ENCODE measurements at regions not wholly inside any gene's neighbourhood (a gene's known extent, or its start where the extent isn't known, plus 50 kb on each side); places are given as distances from the start of the nearest gene placed in this dataset.
"Not testable (repeated sequence)": the region's sequence is repeated elsewhere in the genome, so short reads cannot be mapped to it uniquely, and the experiment has no call there.

- Histone ChIP-seq H3K27ac (no peak overlapping the region), H3K4me3 (no peak overlapping the region), H3K9me3 (ENCODE audit: low read depth, low read length) (no peaks in the 10 kb centered on the region), H3K9ac (ENCODE audit: insufficient read length) (no peak overlapping the region), H3K36me3 (ENCODE audit: insufficient read depth, low read length) (no peaks in the 10 kb centered on the region)
- no peak for DNase-seq (ENCODE audit: low read depth, low spot score)
- no peak for TF ChIP-seq EZH2 (IDR thresholded peaks at IDR 0.05)
- no peak for TF ChIP-seq POLR2AphosphoS5 (IDR thresholded peaks at IDR 0.05; ENCODE audit: borderline replicate concordance, low read depth, low read length)
- TF ChIP-seq FOXP2 (optimal IDR thresholded peaks at IDR 0.05; ENCODE audit: control extremely low read depth, extremely low read length, insufficient read depth): no peak
These were observed 935.5 kb downstream of the TMTC2 start for GRCh38 chr12:83622205-83622604.

- no peak for TF ChIP-seq POLR2AphosphoS5 (IDR thresholded peaks at IDR 0.05; ENCODE audit: borderline replicate concordance, low read depth, low read length)
- no peak for TF ChIP-seq EZH2 (IDR thresholded peaks at IDR 0.05)
- TF ChIP-seq FOXP2 (optimal IDR thresholded peaks at IDR 0.05; ENCODE audit: control extremely low read depth, extremely low read length, insufficient read depth): no peak
These were observed 933.3 kb downstream of the TMTC2 start for GRCh38 chr12:83619973-83620372.

DNA sequence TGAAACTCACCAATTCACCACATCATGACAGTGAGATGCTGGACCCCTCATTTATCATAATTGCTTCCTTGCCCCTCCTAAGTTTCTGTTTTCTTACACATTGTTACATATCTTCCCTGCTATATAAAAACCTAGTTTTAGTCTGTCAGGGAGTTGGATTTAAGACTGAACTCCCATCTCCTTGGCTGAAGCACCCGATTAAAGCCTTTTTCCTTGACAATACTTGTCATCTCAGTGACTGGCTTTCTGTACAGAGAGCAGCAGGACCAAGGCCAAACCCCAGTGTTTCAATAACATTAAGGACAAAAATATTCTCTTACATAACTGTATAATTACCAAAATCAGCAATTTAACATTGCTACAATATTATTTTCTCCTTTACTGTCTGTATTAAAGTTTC lies 928.4 kb downstream of the TMTC2 start:
- Histone ChIP-seq H3K4me3 (no peak overlapping the region), H3K9me3 (ENCODE audit: low read depth, low read length) (0 out of 2 replicates have a peak, but pooled peaks cover 2% of the 10 kb centered on the region), H3K9ac (ENCODE audit: insufficient read length) (no peak overlapping the region), H3K27ac (no peak overlapping the region), H3K36me3 (ENCODE audit: insufficient read depth, low read length) (no peaks in the 10 kb centered on the region)
- DNase-seq (ENCODE audit: low read depth, low spot score): no peak
- TF ChIP-seq FOXP2 (optimal IDR thresholded peaks at IDR 0.05; ENCODE audit: control extremely low read depth, extremely low read length, insufficient read depth): no peak
- no peak for TF ChIP-seq POLR2AphosphoS5 (IDR thresholded peaks at IDR 0.05; ENCODE audit: borderline replicate concordance, low read depth, low read length)
- TF ChIP-seq EZH2 (IDR thresholded peaks at IDR 0.05): no peak

More at GRCh38 chr12:83619973-83620372, 933.3 kb downstream of the TMTC2 start:
- H3K9me3 ChIP-seq (ENCODE audit: low read depth, low read length): no peaks in the 10 kb centered on the region
- H3K27ac ChIP-seq: no peak overlapping the region
- no peak overlapping the region for H3K9ac ChIP-seq (ENCODE audit: insufficient read length)
- DNase-seq (ENCODE audit: low read depth, low spot score): no peak
- no peaks in the 10 kb centered on the region for H3K36me3 ChIP-seq (ENCODE audit: insufficient read depth, low read length)
- no peak overlapping the region for H3K4me3 ChIP-seq

- Histone ChIP-seq H3K9me3 (ENCODE audit: low read depth, low read length) (0 out of 2 replicates have a peak, but pooled peaks cover 2% of the 10 kb centered on the region), H3K36me3 (ENCODE audit: insufficient read depth, low read length) (no peaks in the 10 kb centered on the region), H3K4me3 (no peak overlapping the region), H3K9ac (ENCODE audit: insufficient read length) (no peak overlapping the region), H3K27ac (no peak overlapping the region)
- TF ChIP-seq EZH2 (IDR thresholded peaks at IDR 0.05) (no peak), FOXP2 (optimal IDR thresholded peaks at IDR 0.05; ENCODE audit: control extremely low read depth, extremely low read length, insufficient read depth) (no peak), POLR2AphosphoS5 (IDR thresholded peaks at IDR 0.05; ENCODE audit: borderline replicate concordance, low read depth, low read length) (no peak)
- DNase-seq (ENCODE audit: low read depth, low spot score): no peak
These were observed 926.9 kb downstream of the TMTC2 start for GRCh38 chr12:83613586-83614110.

DNA sequence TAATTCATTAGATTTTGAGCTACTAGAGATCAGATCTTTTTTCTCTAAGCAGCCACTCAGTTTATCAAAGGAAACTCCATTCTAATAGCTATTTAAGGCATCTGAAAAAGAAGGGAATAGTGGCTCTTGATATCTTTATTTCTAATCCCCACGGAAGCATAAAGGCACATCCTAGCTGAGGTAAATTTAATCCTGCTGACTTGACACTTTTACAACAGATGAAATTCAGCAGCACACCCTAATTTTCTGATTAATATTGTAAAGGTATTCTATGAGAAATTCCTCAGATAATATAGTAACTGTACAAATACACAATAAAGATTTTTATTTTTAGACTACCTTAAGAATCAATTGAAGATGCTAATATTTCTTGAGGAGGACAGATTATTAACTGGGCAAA lies 916.4 kb downstream of the TMTC2 start:
- Histone ChIP-seq H3K36me3 (ENCODE audit: insufficient read depth, low read length) (no peaks in the 10 kb centered on the region), H3K9ac (ENCODE audit: insufficient read length) (no peak overlapping the region), H3K4me3 (no peak overlapping the region), H3K9me3 (ENCODE audit: low read depth, low read length) (no peaks in the 10 kb centered on the region), H3K27ac (no peak overlapping the region)
- TF ChIP-seq EZH2 (IDR thresholded peaks at IDR 0.05) (no peak), FOXP2 (optimal IDR thresholded peaks at IDR 0.05; ENCODE audit: control extremely low read depth, extremely low read length, insufficient read depth) (no peak), POLR2AphosphoS5 (IDR thresholded peaks at IDR 0.05; ENCODE audit: borderline replicate concordance, low read depth, low read length) (no peak)
- no peak for DNase-seq (ENCODE audit: low read depth, low spot score)

DNA sequence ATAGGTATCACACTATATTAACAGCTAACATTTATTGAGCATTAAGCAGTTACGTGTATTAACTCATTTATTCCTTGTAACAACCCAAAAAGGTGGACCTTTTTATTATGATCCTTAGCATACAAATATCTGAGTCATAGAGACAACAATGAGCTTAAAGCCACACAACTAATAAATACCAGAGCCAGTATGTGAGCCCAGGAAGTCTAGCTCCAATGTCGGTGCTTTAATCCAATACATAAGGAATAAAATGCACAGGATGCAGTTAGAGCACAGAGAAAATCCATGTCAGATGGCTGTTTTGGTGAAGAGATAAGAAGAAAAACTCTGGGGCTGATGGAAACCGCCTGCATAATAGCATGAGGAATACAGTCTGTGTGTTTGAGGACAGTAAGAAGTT lies 888.6 kb downstream of the TMTC2 start:
- DNase-seq (ENCODE audit: low read depth, low spot score): no peak
- Histone ChIP-seq H3K27ac (no peak overlapping the region), H3K4me3 (no peak overlapping the region), H3K36me3 (ENCODE audit: insufficient read depth, low read length) (no peaks in the 10 kb centered on the region), H3K9ac (ENCODE audit: insufficient read length) (no peak overlapping the region), H3K9me3 (ENCODE audit: low read depth, low read length) (no peaks in the 10 kb centered on the region)
- TF ChIP-seq FOXP2 (optimal IDR thresholded peaks at IDR 0.05; ENCODE audit: control extremely low read depth, extremely low read length, insufficient read depth): no peak
- TF ChIP-seq POLR2AphosphoS5 (IDR thresholded peaks at IDR 0.05; ENCODE audit: borderline replicate concordance, low read depth, low read length): no peak
- no peak for TF ChIP-seq EZH2 (IDR thresholded peaks at IDR 0.05)

GRCh38 chr12:83574142-83574541 lies 887.4 kb downstream of the TMTC2 start:
- Histone ChIP-seq H3K9me3 (ENCODE audit: low read depth, low read length) (no peaks in the 10 kb centered on the region), H3K4me3 (no peak overlapping the region), H3K27ac (no peak overlapping the region), H3K9ac (ENCODE audit: insufficient read length) (no peak overlapping the region), H3K36me3 (ENCODE audit: insufficient read depth, low read length) (no peaks in the 10 kb centered on the region)
- DNase-seq (ENCODE audit: low read depth, low spot score): no peak
- TF ChIP-seq FOXP2 (optimal IDR thresholded peaks at IDR 0.05; ENCODE audit: control extremely low read depth, extremely low read length, insufficient read depth) (no peak), EZH2 (IDR thresholded peaks at IDR 0.05) (no peak), POLR2AphosphoS5 (IDR thresholded peaks at IDR 0.05; ENCODE audit: borderline replicate concordance, low read depth, low read length) (no peak)

- H3K36me3 ChIP-seq (ENCODE audit: insufficient read depth, low read length): no peaks in the 10 kb centered on the region
- no peaks in the 10 kb centered on the region for H3K9me3 ChIP-seq (ENCODE audit: low read depth, low read length)
- H3K27ac ChIP-seq: no peak overlapping the region
- H3K4me3 ChIP-seq: no peak overlapping the region
- H3K9ac ChIP-seq (ENCODE audit: insufficient read length): no peak overlapping the region
- TF ChIP-seq EZH2 (IDR thresholded peaks at IDR 0.05): no peak
- no peak for TF ChIP-seq FOXP2 (optimal IDR thresholded peaks at IDR 0.05; ENCODE audit: control extremely low read depth, extremely low read length, insufficient read depth)
- TF ChIP-seq POLR2AphosphoS5 (IDR thresholded peaks at IDR 0.05; ENCODE audit: borderline replicate concordance, low read depth, low read length): no peak
- DNase-seq (ENCODE audit: low read depth, low spot score): no peak
These were observed 887.0 kb downstream of the TMTC2 start for GRCh38 chr12:83573671-83574070.

- Histone ChIP-seq H3K36me3 (ENCODE audit: insufficient read depth, low read length) (no peaks in the 10 kb centered on the region), H3K27ac (no peak overlapping the region), H3K9ac (ENCODE audit: insufficient read length) (no peak overlapping the region), H3K9me3 (ENCODE audit: low read depth, low read length) (no peaks in the 10 kb centered on the region), H3K4me3 (no peak overlapping the region)
- TF ChIP-seq FOXP2 (optimal IDR thresholded peaks at IDR 0.05; ENCODE audit: control extremely low read depth, extremely low read length, insufficient read depth): no peak
- no peak for TF ChIP-seq EZH2 (IDR thresholded peaks at IDR 0.05)
- TF ChIP-seq POLR2AphosphoS5 (IDR thresholded peaks at IDR 0.05; ENCODE audit: borderline replicate concordance, low read depth, low read length): no peak
- no peak for DNase-seq (ENCODE audit: low read depth, low spot score)
These were observed 872.9 kb downstream of the TMTC2 start for GRCh38 chr12:83559650-83560049.

DNA sequence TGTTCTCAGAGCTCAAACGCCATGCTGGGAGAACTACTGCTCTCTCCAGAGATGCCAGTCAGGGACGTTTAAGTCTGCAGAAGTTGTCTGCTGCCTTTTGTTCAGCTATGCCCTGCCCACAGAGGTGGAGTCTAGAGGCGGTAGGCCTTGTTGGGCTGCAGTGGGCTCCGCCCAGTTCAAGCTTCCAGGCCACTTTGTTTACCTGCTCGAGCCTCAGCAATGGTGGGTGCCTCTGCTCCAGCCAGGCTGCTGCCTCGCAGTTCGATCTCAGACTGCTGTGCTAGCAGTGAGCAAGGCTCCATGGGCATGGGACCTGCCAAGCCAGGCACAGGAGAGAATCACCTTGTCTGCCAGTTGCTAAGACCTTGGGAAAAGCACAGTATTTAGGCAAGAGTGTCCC lies 869.3 kb downstream of the TMTC2 start:
- H3K4me3 ChIP-seq; H3K9ac ChIP-seq (ENCODE audit: insufficient read length); H3K9me3 ChIP-seq (ENCODE audit: low read depth, low read length); DNase-seq (ENCODE audit: low read depth, low spot score); H3K36me3 ChIP-seq (ENCODE audit: insufficient read depth, low read length); H3K27ac ChIP-seq: not testable (repeated sequence)
